NCI-H2196 (cell line): ENCODE measurements at regions not wholly inside any gene's neighbourhood (a gene's known extent, or its start where the extent isn't known, plus 50 kb on each side); places are given as distances from the start of the nearest gene placed in this dataset.
"Not testable (repeated sequence)": the region's sequence is repeated elsewhere in the genome, so short reads cannot be mapped to it uniquely, and the experiment has no call there.

Experiments used
- DNase-seq: peaks from one replicate; lab custom pipeline; 2025; ENCODE audit not compliant: unreplicated experiment; lab: John Stamatoyannopoulos, UW

- no peak for DNase-seq
These were observed 335.4 kb upstream of the FAT1 start for GRCh38 chr4:187059021-187059420.

GRCh38 chr4:187059895-187060294, 336.2 kb upstream of the FAT1 start:
- DNase-seq: no peak

GRCh38 chr4:187060551-187060950, 336.9 kb upstream of the FAT1 start:
- DNase-seq: no peak

GRCh38 chr4:187063251-187063650, 339.6 kb upstream of the FAT1 start:
- no peak for DNase-seq

DNA sequence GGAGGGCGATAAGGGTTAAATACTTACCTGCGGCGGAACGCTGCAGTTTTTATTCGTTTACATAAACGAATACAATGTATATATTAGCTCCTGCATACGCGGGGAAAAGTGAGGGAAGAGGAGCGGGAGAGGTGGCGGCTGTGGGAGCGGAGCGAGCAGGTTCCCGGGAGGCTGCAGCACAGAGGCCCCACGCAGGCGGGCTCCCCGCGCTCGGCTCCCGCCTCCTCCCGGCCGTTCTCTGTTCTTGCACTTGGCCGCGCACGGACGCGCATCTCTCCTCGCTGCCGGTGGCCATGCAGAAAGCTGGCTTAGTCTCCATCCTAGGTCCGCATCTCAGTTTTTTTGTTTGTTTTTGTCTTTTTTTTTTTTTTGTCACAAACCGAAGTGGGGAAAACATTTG, 340.4 kb upstream of the FAT1 start:
- no peak for DNase-seq

- DNase-seq: no peak
These were observed 341.7 kb upstream of the FAT1 start for GRCh38 chr4:187065396-187065795.

DNA sequence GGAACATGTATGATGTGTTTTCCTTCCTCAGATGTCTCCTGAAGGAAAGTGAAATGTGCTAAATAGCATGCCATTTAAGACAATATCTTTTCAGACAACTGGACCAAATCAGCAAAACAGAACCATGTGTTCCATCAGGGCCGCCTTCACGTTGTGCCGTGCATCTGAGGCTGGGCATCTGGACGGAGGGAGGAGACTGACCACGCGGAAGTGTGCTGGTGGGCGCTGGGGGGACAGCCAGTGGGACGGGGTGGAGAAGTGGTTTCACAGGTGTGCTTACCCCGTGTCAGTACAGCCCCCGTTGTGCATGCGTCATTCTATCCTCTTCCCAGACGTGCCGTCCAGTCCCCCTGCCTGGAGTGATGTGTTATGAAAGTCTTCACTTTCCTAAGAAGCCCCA, 342.1 kb upstream of the FAT1 start:
- no peak for DNase-seq

DNA sequence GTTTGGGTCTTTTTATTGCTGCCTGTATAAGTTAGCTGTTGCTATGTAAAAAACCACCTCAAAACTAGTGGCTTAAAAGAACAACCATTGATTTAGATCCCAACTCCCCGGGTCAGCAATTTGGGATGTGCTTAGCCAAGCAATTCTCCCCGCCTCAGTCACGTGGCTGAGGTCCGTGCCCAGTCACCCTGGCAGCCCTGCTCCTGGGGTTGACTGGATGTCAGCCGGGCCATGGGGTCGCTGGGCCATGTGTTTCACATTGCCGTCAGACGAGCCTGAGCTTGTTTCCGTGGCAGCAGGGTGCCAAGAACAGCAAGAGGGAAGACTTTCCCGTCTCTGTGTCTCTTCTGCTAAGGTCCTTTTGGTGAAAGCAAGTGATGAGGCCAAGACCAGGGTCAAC, 345.7 kb upstream of the FAT1 start:
- DNase-seq: no peak

- DNase-seq: no peak
These were observed 346.5 kb upstream of the FAT1 start for GRCh38 chr4:187070158-187070557.

- no peak for DNase-seq
These were observed 347.1 kb upstream of the FAT1 start for GRCh38 chr4:187070740-187071139.

- no peak for DNase-seq
These were observed 348.4 kb upstream of the FAT1 start for GRCh38 chr4:187071946-187072600.

GRCh38 chr4:187073820-187074219, 350.2 kb upstream of the FAT1 start:
- DNase-seq: no peak

DNA sequence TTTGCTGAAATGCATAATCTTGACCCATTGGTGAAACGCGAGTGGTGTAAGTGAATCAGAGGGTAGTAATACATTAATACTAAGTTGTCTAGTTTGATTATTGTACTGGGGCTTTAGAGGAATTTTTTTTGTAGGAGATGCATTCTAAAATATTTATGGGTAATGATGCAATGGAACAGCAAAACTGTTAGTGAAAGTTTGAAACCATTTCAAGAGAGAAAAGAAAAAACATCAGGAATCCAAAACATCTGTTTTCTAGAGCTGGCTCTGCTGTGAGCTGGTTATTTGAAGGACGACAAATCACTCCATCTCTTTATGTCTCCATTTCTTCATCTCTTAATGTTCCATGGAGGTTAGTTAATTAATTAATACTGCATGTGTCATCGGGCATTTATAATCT, 351.9 kb upstream of the FAT1 start:
- DNase-seq: no peak

DNA sequence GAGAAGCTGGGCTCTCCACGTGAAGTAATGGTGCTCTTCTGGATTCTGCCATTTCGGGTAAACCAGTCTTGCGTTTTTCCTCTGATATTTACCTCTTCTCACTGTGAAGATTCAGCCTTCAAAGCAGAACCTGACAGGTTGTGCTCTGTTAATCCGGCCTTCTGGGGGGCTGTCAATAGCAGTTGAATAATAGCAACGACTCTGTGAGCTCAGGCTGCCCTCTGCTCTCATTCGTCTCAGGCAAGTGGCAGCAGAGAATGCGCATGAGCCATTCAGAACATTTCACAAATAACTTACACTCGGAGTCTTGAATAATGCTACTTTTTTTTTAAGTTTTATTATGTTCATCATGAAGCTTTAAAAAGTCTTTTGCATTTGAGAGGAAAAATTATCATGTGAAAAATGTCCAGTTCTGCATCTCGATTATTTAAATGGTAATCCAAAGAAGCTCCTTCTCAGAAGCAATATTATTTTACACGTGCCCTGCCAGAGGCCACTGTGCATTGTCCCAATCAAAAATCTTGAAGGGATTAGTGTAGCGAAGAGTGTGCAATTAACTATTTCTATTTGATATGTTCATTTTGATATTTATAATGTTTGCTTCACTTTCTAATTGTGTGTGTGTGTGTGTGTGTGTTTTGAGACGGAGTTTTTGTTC, 354.2 kb upstream of the FAT1 start:
- DNase-seq: no peak

- DNase-seq: no peak
These were observed 361.0 kb upstream of the FAT1 start for GRCh38 chr4:187084701-187085100.

DNA sequence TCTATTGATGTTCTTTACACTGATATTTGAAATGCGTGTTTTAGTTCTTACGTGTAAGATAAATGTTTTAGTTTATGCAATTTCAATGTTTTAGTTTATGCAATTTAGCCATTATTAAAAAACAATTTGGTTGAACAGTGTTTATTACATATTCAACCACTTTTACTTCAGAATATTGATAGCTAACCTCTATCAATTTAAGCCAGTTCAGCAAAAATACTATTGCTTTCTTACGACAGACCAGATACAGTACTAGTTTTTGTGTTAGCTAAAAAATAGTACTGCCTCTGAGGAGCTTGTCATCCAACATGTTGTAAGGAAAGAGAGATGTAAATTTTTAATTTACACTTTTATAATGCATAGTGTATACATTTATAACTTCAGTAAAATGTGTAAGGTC, 361.7 kb upstream of the FAT1 start:
- DNase-seq: no peak

GRCh38 chr4:187086151-187086550, 362.5 kb upstream of the FAT1 start:
- no peak for DNase-seq

- no peak for DNase-seq
These were observed 364.6 kb upstream of the FAT1 start for GRCh38 chr4:187088070-187088799.

DNA sequence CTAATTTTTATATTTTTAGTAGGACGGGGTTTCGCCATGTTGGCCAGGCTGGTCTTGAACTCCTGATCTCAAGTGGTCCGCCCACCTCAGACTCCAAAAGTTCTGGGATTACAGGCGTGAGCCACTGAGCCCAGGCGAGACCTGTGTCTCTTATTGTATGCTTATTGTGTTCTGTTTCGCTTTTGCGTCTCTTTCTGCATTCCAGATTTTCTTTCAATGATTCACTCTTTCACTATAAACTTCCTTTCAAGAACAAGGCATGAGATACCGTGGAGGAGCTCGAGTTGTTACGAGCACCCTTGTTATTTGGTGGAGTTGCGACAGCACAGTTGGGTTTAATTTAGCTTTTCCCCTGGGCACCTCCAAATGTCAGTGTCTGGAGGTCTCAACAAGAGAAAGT, 366.7 kb upstream of the FAT1 start:
- no peak for DNase-seq

DNA sequence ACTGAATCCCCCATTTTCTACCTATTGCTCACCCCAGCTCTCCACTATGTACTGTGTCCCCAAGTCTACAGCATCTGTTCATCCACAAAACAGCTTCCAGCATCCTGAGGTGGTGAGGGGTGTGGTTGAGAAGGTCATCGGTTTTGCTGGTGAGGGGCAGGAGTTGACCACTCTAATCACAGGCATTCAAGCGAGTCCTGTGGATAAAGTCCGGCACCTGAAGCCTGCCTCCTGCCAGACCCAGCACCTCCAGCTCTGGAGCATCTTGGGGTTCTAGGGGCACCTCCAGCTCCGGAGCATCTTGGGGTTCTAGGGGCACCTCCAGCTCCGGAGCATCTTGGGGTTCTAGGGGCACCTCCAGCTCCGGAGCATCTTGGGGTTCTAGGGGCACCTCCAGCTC, 367.2 kb upstream of the FAT1 start:
- DNase-seq: not testable (repeated sequence)

GRCh38 chr4:187094144-187094543, 370.5 kb upstream of the FAT1 start:
- DNase-seq: no peak

DNA sequence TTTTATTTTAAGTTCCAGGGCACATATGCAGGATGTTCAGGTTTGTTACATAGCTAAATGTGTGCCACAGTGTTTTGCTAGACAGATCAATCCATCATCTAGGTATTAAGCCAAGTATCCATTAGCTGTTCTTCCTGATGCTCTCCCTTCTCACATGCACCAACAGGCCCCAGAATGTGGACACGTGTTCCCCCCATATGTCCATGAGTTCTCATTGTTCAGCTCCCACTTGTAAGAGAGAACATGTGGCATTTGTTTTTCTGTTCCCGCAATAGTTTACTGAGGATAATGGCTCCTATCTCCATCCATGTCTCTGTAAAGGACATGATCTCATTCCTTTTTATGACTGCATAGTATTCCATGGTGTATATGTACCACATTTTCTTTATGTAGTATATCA, 374.8 kb upstream of the FAT1 start:
- no peak for DNase-seq
